GM18499 (cell line): ENCODE measurements at regions not wholly inside any gene's neighbourhood (a gene's known extent, or its start where the extent isn't known, plus 50 kb on each side); places are given as distances from the start of the nearest gene placed in this dataset.
"Not testable (repeated sequence)": the region's sequence is repeated elsewhere in the genome, so short reads cannot be mapped to it uniquely, and the experiment has no call there.

Experiments used
- ATAC-seq: cut with Tn5 transposase; IDR thresholded peaks from one replicate; pipeline ENCODE4 v1.9.1; 2021; ENCODE audit warnings: moderate number of reproducible peaks; ENCODE audit not compliant: insufficient read depth, unreplicated experiment

DNA sequence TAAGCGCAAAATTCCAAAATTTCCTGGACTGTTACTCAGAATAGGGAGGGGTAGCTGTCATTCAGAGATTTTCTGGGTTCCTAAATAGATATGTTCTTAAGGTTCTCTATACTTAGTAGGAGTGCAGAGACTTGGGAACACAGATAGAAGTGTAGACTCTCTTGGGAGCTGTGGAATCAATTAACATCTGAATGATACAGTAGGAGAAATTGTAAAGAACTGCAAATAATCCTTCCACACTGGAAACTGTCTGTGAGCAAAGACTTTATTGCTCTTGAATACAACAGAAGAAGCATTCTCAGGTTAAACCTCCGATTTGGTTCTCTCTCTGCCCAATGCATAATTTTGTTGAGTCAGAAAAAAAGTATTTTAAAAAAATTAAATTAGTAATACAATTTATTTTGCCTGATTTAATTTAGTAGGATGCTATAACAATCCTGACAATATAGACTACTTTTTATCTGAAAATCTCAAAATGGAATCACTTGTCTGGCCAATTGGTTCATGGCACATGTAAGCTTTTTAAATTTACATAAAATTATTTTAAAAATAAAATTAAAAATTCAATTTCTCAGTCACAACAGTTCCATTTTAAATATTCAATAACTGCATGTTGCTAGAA is 1754.3 kb downstream of the PLA2G4A start:
- ATAC-seq, result no peak

DNA sequence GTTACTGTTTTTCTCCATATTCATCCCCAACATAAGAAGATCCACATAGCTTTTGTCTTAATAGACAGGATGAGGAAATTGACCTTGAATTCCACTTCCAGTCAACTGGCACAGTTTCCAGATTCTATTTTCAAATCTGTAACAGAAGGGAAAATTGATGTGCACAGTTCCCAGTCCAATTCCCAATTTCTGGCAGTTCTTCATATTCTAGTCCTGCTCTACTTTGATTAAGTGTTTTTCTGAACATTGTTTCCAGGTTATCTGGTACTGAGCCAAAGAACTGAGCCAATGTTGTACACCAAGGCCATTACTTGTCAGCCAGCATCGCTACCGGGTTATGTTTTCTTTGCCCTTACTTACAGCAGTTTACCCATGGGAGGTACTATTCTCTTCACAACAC is 1755.4 kb downstream of the PLA2G4A start:
- ATAC-seq, result no peak

DNA sequence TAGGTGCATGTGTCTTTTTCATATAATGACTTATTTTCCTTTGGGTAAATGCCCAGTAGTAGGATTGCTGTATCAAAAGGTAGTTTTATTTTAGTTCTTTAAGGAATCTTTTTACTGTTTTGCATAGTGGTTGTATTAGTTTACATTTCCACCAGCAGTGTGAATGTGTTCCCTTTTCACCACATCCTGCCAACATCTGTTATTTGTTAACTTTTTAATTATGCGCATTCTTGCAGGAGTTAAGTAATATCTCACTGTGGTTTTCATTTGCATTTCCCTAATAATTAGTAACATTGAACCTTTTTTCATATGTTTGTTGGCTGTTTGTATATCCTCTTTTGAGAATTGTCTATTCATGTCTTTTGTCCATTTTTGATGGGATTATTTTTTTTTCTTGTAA is 1761.9 kb downstream of the PLA2G4A start:
- ATAC-seq, result no peak

DNA sequence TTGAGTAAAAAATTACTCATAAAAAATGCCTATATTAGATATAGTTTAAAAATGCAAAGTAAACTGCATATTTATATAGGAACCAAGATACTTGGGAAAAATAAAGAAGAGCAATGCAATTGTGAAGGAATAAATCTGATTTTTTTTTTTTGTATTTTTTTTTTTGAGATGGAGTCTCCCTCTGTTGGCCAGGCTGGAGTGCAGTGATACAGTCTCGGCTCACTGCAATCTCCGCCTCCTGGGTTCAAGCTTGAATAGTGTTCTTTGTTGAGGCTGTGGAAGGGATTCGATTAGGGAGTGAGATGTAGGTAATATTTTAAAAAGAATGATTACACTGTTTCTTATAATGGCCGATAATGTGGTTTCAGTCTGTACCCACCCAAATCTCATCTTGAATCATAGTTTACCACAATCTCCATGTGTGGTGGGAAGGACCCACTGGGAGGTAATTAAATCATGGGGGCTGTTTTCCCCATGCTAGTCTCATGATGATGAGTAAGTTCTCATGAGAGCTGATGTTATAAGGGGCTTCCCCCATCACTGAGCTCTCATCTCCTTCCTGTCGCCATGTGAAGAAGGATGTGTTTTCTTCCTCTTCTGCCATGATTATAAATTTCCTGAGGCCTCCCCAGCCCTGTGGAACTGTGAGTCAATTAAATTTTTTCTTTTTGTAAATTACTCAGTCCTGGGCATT is 1765.9 kb downstream of the PLA2G4A start:
- no peak for ATAC-seq

- ATAC-seq, result no peak
Observed at GRCh38 chr1:188599313-188599712, 1770.6 kb downstream of the PLA2G4A start.

- ATAC-seq, result no peak
Observed at GRCh38 chr1:188611432-188611831, 1782.7 kb downstream of the PLA2G4A start.

- ATAC-seq, result no peak
Observed at GRCh38 chr1:188615321-188615720, 1786.6 kb downstream of the PLA2G4A start.

DNA sequence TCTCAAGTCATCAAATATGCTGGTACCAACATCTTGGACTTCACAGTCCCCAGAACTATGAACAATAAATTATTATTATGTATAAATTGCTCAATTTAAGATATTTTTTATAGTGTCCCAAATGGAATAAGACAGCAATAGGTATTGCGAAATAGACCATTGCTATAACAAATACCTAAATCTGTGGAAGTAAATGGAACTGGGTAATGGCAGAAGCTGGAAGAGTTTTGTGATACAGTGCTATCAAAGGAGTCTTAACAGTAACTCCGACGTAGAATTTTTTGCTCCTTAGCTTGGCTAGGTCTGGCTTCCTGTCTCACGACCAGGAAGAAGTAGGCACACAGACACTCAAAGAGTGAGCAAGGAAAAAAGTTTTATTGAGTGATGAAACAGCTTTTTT is 1791.5 kb downstream of the PLA2G4A start:
- ATAC-seq, result no peak

DNA sequence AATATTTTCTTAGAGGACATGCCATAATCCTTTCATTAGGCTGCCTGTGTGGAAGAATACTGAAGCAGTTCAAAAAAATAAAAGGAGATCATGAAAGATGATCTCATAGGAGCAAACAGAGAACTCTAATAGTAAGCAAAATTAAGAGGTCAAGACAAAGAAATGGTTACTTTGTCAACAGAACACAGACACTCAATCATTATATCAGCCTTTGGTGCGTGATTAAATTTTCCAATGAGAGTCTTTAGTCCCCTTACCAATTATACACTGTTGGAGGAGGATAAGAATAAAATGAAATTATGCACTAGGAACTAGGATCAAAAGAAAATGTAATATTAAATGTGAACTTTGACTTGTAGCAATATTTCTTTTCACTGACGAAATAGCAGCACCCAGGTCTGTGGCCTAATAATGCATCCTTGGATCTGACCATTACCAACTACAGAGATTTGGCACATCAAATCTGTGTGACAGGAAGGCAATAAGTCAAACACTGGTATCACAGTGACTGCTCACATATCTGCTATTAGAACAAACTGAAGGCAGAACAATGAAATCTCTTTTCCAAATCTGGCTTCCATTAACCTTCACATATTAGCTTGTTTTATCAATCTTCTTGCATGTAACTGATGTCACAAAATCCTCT is 1812.9 kb downstream of the PLA2G4A start:
- no peak for ATAC-seq

DNA sequence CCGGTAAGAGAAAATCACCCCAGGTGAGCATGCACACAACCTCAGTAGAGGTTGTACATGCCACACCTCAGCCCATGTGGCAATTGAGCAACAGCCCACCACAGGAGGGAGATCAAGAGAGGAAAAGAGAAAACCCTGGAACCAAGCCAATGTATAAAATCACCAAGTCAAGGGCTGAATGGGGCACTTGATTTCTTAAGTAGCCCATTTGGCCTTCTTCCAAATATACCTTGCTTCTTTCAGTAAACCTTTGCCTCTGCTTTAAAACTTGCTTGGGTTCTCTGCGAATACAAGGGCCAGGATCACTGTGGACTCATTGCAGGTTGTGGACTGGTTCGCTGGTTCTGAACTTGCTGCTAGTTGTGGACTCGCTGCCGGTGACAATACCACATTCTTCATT is 1814.0 kb downstream of the PLA2G4A start:
- no peak for ATAC-seq

DNA sequence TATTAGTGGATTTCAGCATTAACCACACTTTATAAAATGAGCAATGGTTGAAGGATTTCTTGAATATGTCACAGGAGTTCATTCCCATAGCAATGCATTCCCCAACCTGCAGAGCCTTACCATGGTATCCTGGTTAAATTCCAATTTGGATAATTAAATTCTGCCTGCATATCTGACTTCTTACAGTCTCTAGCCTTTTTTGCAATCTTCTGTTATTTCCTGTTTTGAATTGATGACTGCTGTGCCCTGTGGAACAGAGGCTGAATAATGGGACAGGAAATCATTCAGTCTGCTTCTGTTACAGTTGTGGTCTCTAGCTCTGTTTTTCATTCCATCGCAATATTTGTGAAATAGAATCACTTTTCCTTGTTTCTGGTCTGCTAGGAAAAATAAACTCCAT is 1823.9 kb downstream of the PLA2G4A start:
- ATAC-seq, result no peak

- ATAC-seq, result not testable (repeated sequence)
Observed at GRCh38 chr1:188655966-188656365, 1821.7 kb downstream of the BRINP3 start.

- ATAC-seq, result no peak
Observed at GRCh38 chr1:188660572-188660971, 1817.1 kb downstream of the BRINP3 start.

- no peak for ATAC-seq
Observed at GRCh38 chr1:188665477-188665876, 1812.2 kb downstream of the BRINP3 start.

DNA sequence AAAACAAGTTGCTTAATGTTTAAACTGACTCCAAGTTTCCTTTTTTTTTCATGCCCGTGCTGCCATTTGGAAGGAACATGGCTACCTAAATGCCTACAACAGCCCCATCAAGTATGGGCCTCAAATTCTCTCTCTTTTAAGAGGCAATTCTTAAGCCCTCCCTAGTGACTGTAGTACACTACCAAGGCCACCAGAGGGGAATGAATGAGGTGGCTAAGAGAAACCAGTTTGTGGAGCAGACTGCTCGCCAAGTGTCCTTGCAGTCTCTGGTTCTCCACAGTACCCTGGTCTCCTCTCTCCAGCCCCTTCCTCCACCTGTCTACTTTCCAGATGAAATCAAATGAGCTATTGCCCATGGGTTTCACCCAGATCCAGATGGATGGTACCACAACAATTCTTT is 1809.6 kb downstream of the BRINP3 start:
- ATAC-seq, result no peak

DNA sequence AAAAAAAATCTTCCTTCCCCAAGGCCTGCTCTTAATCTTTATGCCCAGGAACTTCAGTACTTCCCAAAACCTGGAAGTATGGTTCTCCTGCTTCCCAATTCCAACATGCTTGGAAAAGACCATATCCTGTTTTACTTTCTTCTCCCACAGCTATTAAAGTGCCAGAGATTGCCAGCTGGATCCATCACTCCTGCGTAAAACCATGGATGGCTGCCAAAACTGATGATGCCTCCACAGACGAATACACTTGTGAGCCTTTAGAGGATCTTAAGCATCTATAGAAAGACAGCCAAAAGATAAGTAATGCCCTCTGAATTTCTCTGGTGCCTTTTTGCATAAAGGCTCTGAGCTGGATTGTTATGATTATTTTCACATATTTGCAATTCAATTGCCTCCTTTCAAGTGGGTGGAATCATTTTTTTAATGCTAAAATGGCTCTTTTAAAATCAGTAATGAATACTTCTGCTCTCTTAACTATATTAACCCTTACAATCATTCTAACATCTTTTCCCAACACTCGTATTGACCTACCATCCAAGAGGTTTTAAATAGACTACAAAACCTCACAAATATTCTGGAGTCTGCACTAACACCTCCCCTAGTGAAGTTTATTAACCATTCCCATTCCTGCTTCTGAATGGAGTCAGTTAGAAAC is 1807.8 kb downstream of the BRINP3 start:
- no peak for ATAC-seq

DNA sequence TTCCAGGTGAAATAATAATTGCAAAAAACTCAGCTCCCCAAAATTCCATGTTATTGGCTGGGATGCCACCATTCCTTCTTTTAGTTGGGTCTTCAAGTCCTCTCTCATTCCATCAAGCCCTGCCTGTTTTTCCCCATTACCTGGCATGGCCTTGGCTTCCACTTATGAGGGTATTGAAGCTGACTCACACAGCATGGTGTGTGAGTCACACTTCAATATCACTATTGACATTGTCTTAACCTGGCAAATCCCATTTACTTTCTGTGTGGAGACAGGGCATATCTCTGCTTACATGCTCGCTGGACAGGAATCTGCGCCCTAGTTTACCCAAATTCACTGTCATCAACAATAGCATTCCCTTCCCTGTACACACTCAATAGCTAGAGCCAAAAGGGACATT is 1806.8 kb downstream of the BRINP3 start:
- no peak for ATAC-seq

DNA sequence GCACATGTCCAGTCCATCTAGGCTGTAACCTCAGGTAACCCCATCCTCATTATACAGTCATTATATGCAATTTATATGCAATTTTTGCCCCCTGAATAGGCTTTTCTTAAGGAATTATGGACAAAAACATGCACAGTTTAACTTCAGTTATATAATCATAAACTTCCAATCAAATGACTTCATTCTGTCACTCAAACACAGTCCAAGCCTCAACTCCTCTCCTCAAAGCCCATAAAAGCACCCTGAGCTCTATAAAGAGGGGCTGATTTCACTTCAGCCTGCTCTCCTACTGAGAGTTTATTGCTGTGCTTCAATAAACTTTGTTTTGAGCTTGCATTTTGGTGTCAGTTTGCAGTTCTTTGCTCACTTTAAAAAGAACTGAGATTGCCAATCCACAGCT is 1805.5 kb downstream of the BRINP3 start:
- no peak for ATAC-seq

DNA sequence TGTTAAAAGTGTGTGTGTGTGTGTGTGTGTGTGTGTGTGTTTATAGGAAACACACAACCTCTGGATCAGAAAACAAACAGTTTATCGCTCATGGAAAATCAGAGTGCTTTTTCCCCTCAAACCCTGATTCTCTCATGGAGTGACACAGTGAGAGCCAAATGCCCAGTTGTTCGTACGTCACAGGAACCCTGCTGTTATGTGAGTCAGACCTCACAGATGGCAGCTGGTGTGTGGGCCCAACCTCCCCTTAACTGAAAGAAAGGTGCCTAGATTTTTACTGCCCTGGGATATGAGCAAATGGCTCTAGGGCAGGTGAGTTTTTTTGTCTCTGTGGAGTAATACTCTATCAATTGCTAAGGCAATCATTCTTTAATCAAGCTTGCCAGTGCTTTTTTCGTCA is 1788.1 kb downstream of the BRINP3 start:
- ATAC-seq, result no peak

DNA sequence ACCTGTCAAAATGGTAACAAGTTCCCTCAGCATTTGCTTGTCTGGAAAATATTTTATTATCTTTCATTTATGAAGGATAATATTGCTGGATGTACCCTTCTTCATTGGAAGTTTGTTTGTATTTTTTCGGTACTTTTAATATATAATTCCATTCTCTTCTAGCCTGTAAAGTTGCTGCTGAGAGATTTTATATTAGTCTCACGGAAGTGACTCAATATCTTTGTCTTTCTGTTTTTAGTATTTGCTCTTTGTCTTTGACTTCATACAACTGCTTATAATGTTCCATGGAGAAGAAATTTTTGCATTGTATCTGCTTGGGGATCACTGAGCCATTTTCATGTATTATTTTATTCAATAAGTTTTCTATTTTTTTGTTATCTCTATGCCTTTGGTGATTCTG is 1777.5 kb downstream of the BRINP3 start:
- no peak for ATAC-seq

- no peak for ATAC-seq
Observed at GRCh38 chr1:188706742-188707141, 1770.9 kb downstream of the BRINP3 start.
